ENCODE measurements at regions not wholly inside any gene's neighbourhood (a gene's known extent, or its start where the extent isn't known, plus 50 kb on each side); places are given as distances from the start of the nearest gene placed in this dataset.

DNA sequence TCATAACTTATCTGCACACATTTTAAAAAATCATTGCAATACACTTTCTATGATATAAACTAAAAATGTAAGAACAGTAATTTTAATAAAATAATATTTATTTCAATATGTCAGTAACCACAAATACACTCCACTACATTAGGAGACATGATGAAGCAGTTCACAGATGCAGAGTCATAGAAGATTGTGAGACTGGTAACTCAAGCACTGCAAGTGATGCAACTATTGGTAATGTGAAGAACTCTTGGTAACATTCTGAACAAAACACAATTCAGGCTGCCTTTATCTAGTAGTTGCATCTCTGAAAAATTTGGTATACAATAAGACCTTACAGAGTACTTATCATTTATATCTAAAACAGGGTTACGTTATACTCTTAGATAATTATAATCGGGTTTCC, 52.6 kb upstream of the LRAT start:
- no peak for DNase-seq (ENCODE audit: low read depth, low spot score)
- H3K36me3 Mint-ChIP-seq (ENCODE audit: low read depth) = no peaks in the 10 kb centered on the region
- H3K9me3 Mint-ChIP-seq = peaks cover 2% of the 10 kb centered on the region
- TF ChIP-seq, protein P1, sequence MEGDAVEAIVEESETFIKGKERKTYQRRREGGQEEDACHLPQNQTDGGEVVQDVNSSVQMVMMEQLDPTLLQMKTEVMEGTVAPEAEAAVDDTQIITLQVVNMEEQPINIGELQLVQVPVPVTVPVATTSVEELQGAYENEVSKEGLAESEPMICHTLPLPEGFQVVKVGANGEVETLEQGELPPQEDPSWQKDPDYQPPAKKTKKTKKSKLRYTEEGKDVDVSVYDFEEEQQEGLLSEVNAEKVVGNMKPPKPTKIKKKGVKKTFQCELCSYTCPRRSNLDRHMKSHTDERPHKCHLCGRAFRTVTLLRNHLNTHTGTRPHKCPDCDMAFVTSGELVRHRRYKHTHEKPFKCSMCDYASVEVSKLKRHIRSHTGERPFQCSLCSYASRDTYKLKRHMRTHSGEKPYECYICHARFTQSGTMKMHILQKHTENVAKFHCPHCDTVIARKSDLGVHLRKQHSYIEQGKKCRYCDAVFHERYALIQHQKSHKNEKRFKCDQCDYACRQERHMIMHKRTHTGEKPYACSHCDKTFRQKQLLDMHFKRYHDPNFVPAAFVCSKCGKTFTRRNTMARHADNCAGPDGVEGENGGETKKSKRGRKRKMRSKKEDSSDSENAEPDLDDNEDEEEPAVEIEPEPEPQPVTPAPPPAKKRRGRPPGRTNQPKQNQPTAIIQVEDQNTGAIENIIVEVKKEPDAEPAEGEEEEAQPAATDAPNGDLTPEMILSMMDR (conservative IDR thresholded peaks at IDR 0.05) = no peak
- no peaks in the 10 kb centered on the region for H3K4me1 Mint-ChIP-seq
- no peak overlapping the region for H3K4me3 Mint-ChIP-seq
- no peak overlapping the region for H3K27ac Mint-ChIP-seq (ENCODE audit: unreplicated experiment)
- H3K27me3 Mint-ChIP-seq (ENCODE audit: low read depth) = peaks cover 39% of the 10 kb centered on the region

DNA sequence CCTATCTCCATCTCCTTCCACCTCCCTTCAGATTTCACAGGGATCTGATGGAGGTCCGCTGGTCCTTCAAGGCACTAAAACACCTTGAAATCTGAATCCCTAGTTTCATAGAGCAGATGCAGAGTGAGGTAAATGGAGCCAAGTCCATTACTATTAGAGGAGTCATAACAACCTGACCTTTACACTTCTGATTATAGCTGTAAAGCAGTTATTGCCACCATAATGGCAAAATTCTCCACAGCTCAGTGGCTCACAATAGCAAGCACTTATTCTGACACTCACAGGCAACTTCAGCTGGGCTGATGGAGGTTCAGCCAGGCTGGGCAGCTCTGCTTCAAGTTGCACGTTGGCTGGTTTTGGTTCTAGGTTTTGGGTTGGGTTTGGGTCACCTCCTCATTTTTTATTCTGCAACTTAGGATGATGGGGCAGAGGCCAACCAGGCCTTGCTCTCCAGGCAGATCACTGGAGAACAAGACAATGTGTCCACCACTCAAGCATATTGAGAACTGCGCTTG, 51.4 kb upstream of the LRAT start:
- Mint-ChIP-seq H3K4me1 (no peaks in the 10 kb centered on the region), H3K36me3 (ENCODE audit: low read depth) (no peaks in the 10 kb centered on the region), H3K9me3 (peaks cover 2% of the 10 kb centered on the region), H3K4me3 (no peak overlapping the region), H3K27ac (ENCODE audit: unreplicated experiment) (no peak overlapping the region), H3K27me3 (ENCODE audit: low read depth) (peaks cover 50% of the 10 kb centered on the region)
- no peak for DNase-seq (ENCODE audit: low read depth, low spot score)
- TF ChIP-seq, protein P1 (conservative IDR thresholded peaks at IDR 0.05) = no peak
